Stomach (tissue), 8 donors: ENCODE measurements at regions not wholly inside any gene's neighbourhood (a gene's known extent, or its start where the extent isn't known, plus 50 kb on each side); places are given as distances from the start of the nearest gene placed in this dataset.

Experiments
- DNase-seq, 2 donors: peaks; one replicate each; pipeline versions ENCODE4 v3.0.0 to v3.0.0-alpha.2; 2013 to 2019
- H3K27ac ChIP-seq, 5 donors: fragments of 200-600 bp in 4 of 5; sonication (generic) in 4 of 5; one replicate each; pipeline ENCODE4 v1.5.1; 2013 to 2019; ENCODE audit warnings: mild to moderate bottlenecking in 1 of 5, moderate library complexity in 1 of 5
- H3K27me3 ChIP-seq, 3 donors: fragments of 200-600 bp; sonication (generic); one replicate each; pipeline ENCODE4 v1.5.1; 2017 to 2019; ENCODE audit warnings: mixed run types in 1 of 3
- H3K36me3 ChIP-seq, 4 donors: fragments of 200-600 bp; sonication (generic); 1 replicate in 3 of 4; 2 replicates in 1 of 4; pipeline ENCODE4 v1.5.1; 2016 to 2019
- H3K4me1 ChIP-seq, 4 donors: fragments of 200-600 bp; sonication (generic); one replicate each; pipeline ENCODE4 v1.5.1; 2016 to 2019
- H3K4me3 ChIP-seq, 4 donors: fragments of 200-600 bp; sonication (generic) in 3 of 4; one replicate each; pipeline ENCODE4 v1.5.1; 2016 to 2019; ENCODE audit warnings: mild to moderate bottlenecking in 1 of 4
- H3K9me3 ChIP-seq, 4 donors: fragments of 200-600 bp; sonication (generic); one replicate each; pipeline ENCODE4 v1.5.1; 2016 to 2019
- CTCF ChIP-seq, 7 experiments: fragments of 450-650 bp in 4 of 7; fragments of 200-600 bp in 3 of 7; sonication (generic) in 3 of 7; IDR thresholded peaks; one replicate each; pipeline ENCODE4 v1.5.1; 2016 to 2019; ENCODE audit warnings: antibody characterized with exemption in 7 of 7, control low read depth in 2 of 7, mild to moderate bottlenecking in 1 of 7
- EP300 ChIP-seq: sonication (generic); formaldehyde crosslinking; IDR thresholded peaks from one replicate; pipeline ENCODE4 v1.6.1; 2017; ENCODE audit warnings: antibody characterized with exemption
- POLR2A ChIP-seq, 4 donors: fragments of 450-650 bp; IDR thresholded peaks; one replicate each; pipeline ENCODE4 v1.6.1; 2016; ENCODE audit warnings: antibody characterized with exemption in 4 of 4, control low read depth in 2 of 4, mild to moderate bottlenecking in 1 of 4, moderate library complexity in 1 of 4
- POLR2AphosphoS5 ChIP-seq, 3 donors: sonication (generic); formaldehyde crosslinking; IDR thresholded peaks; one replicate each; pipeline ENCODE4 v1.6.1; 2016; ENCODE audit warnings: antibody characterized with exemption in 3 of 3
- WGBS, 5 donors: extraction: QIAGEN DNeasy Blood & Tissue Kit in 3 of 5; methylation state at CpG; one replicate each; pipeline versions ENCODE4 v1.1.5 to v1.1.7; 2013 to 2018; 5-methylcytosine and 5-hydroxymethylcytosine counted together
- intact Hi-C: fragments of 100-400 bp; cut with DNase I; formaldehyde crosslinking; loops from one replicate; pipeline ENCODE4 v1.15.1; 2023; ENCODE audit warnings: low total_unique reads
- donor health status: healthy with polysubstance abuse.
- donor health status: Bipolar disorder and iron deficiency.
- donor health status: healthy.

GRCh38 chr10:2212244-2212834 lies 475.0 kb upstream of the ADARB2 start:
- peaks cover 0 to 27% (median 0%) of the 10 kb centered on the region in 3 donors for H3K27me3 ChIP-seq
- 66 to 73% (median 70%) methylated on average over 11 of the region's 11 CpGs for WGBS, 5 donors
- DNase-seq = no peak
- H3K4me1 ChIP-seq = no peaks in the 10 kb centered on the region
- no peaks in the 10 kb centered on the region for H3K36me3 ChIP-seq
- H3K9me3 ChIP-seq = no peaks in the 10 kb centered on the region
- H3K4me3 ChIP-seq = no peak overlapping the region
- no peak overlapping the region for H3K27ac ChIP-seq
- no peak for TF ChIP-seq EP300
- intact Hi-C loops = no loop called here

GRCh38 chr10:2210088-2210487 lies 472.8 kb upstream of the ADARB2 start:
- Histone ChIP-seq H3K4me1 (no peaks in the 10 kb centered on the region), H3K9me3 (no peaks in the 10 kb centered on the region), H3K27ac (no peak overlapping the region), H3K27me3 (peaks cover 0 to 29% (median 0%) of the 10 kb centered on the region in 3 donors), H3K36me3 (no peaks in the 10 kb centered on the region), H3K4me3 (no peak overlapping the region)
- DNase-seq = no peak
- WGBS, 5 donors = 22 to 44% (median 25%) methylated on average over 7 of the region's 7 CpGs
- no peak for TF ChIP-seq POLR2A (IDR thresholded peaks at IDR 0.05)
- TF ChIP-seq POLR2AphosphoS5 (IDR thresholded peaks at IDR 0.05) = no peak
- no peak for TF ChIP-seq CTCF (IDR thresholded peaks at IDR 0.05)
- intact Hi-C loops = no loop called here

- 73 to 74% (median 74%) methylated on average over 7 of the region's 7 CpGs for WGBS, 5 donors
- Histone ChIP-seq H3K4me1 (no peaks in the 10 kb centered on the region), H3K27me3 (peaks cover 0 to 18% (median 0%) of the 10 kb centered on the region in 3 donors), H3K36me3 (no peaks in the 10 kb centered on the region), H3K4me3 (no peak overlapping the region), H3K9me3 (no peaks in the 10 kb centered on the region), H3K27ac (no peak overlapping the region)
- intact Hi-C loops = no loop called here
- DNase-seq = no peak
- no peak for TF ChIP-seq POLR2A (IDR thresholded peaks at IDR 0.05)
- no peak for TF ChIP-seq EP300
- no peak for TF ChIP-seq POLR2AphosphoS5 (IDR thresholded peaks at IDR 0.05)
- TF ChIP-seq CTCF (IDR thresholded peaks at IDR 0.05) = no peak
Measured at GRCh38 chr10:2208106-2208505, 470.8 kb upstream of the ADARB2 start.

- TF ChIP-seq CTCF (IDR thresholded peaks at IDR 0.05) (no peak), EP300 (no peak), POLR2A (IDR thresholded peaks at IDR 0.05) (no peak), POLR2AphosphoS5 (IDR thresholded peaks at IDR 0.05) (no peak)
- 91 to 96% (median 93%) methylated on average over 27 of the region's 27 CpGs for WGBS, 5 donors
- H3K36me3 ChIP-seq = no peaks in the 10 kb centered on the region
- no peaks in the 10 kb centered on the region for H3K4me1 ChIP-seq
- H3K27me3 ChIP-seq = peaks cover 0 to 18% (median 0%) of the 10 kb centered on the region in 3 donors
- H3K4me3 ChIP-seq = no peak overlapping the region
- H3K9me3 ChIP-seq = no peaks in the 10 kb centered on the region
- DNase-seq = no peak
- H3K27ac ChIP-seq = no peak overlapping the region
- intact Hi-C loops = no loop called here
Measured at GRCh38 chr10:2207246-2207922, 470.1 kb upstream of the ADARB2 start.

GRCh38 chr10:2205406-2205805 lies 468.1 kb upstream of the ADARB2 start:
- intact Hi-C loops = no loop called here
- Histone ChIP-seq H3K9me3 (no peaks in the 10 kb centered on the region), H3K27ac (no peak overlapping the region), H3K36me3 (no peaks in the 10 kb centered on the region), H3K27me3 (peaks cover 0 to 11% (median 0%) of the 10 kb centered on the region in 3 donors), H3K4me3 (no peak overlapping the region), H3K4me1 (no peaks in the 10 kb centered on the region)
- TF ChIP-seq CTCF (IDR thresholded peaks at IDR 0.05) (no peak), POLR2AphosphoS5 (IDR thresholded peaks at IDR 0.05) (no peak), POLR2A (IDR thresholded peaks at IDR 0.05) (no peak), EP300 (no peak)
- no peak for DNase-seq
- 57 to 71% (median 65%) methylated on average over 2 of the region's 2 CpGs for WGBS, 5 donors
